ENCODE measurements at regions not wholly inside any gene's neighbourhood (a gene's known extent, or its start where the extent isn't known, plus 50 kb on each side); places are given as distances from the start of the nearest gene placed in this dataset.

- ChIA-PET POLR2A (no interaction called here), CTCF (no interaction called here)
- peak; percentile 65 for DNase-seq (ENCODE audit: extremely low spot score)
- no peak for TF ChIP-seq CTCF (IDR thresholded peaks at IDR 0.05; ENCODE audit: control extremely low read depth, extremely low read depth, low read depth, missing control alignments)
Observed at GRCh38 chr18:34976899-34977837, 64.0 kb upstream of the MAPRE2 start.

- no peak for TF ChIP-seq CTCF (IDR thresholded peaks at IDR 0.05; ENCODE audit: control extremely low read depth, extremely low read depth, low read depth, missing control alignments)
- POLR2A ChIA-PET = no interaction called here
- DNase-seq (ENCODE audit: extremely low spot score) = peak; percentile 22
- CTCF ChIA-PET = no interaction called here
Observed at GRCh38 chr18:34977838-34978532, 63.2 kb upstream of the MAPRE2 start.

GRCh38 chr18:34978533-34978893 is 62.7 kb upstream of the MAPRE2 start:
- TF ChIP-seq CTCF (IDR thresholded peaks at IDR 0.05; ENCODE audit: control extremely low read depth, extremely low read depth, low read depth, missing control alignments) = no peak
- no peak for DNase-seq (ENCODE audit: extremely low spot score)
- ChIA-PET CTCF (no interaction called here), POLR2A (no interaction called here)

- POLR2A ChIA-PET = no interaction called here
- CTCF ChIA-PET = no interaction called here
- TF ChIP-seq CTCF (IDR thresholded peaks at IDR 0.05; ENCODE audit: control extremely low read depth, extremely low read depth, low read depth, missing control alignments) = no peak
Observed at GRCh38 chr18:34978953-34979608, 62.1 kb upstream of the MAPRE2 start.

GRCh38 chr18:34981487-34981886 is 59.7 kb upstream of the MAPRE2 start:
- no peak for TF ChIP-seq CTCF (IDR thresholded peaks at IDR 0.05; ENCODE audit: control extremely low read depth, extremely low read depth, low read depth, missing control alignments)
- ChIA-PET POLR2A (no interaction called here), CTCF (interaction anchor here (1.1 to 1.2 kb wide), 2 partner anchors 9 to 10 kb away, joined by 4 to 5 read pairs; no protein-coding TSS in a partner anchor)
- no peak for DNase-seq (ENCODE audit: extremely low spot score)

More at GRCh38 chr18:34978953-34979608, 62.1 kb upstream of the MAPRE2 start:
- peak; percentile 21 for DNase-seq (ENCODE audit: extremely low spot score)

- DNase-seq (ENCODE audit: extremely low spot score) = no peak
- CTCF ChIA-PET = interaction anchor here (0.8 to 1.6 kb wide), 3 partner anchors 8 to 43 kb away, joined by 3 to 5 read pairs (median 3); no protein-coding TSS in a partner anchor
- TF ChIP-seq CTCF (IDR thresholded peaks at IDR 0.05; ENCODE audit: control extremely low read depth, extremely low read depth, low read depth, missing control alignments) = no peak
- POLR2A ChIA-PET = no interaction called here
Observed at GRCh38 chr18:34985963-34986362, 55.2 kb upstream of the MAPRE2 start.
